Mucosa of descending colon (tissue), 3 donors: ENCODE measurements at regions not wholly inside any gene's neighbourhood (a gene's known extent, or its start where the extent isn't known, plus 50 kb on each side); places are given as distances from the start of the nearest gene placed in this dataset.
"Not testable (repeated sequence)": the region's sequence is repeated elsewhere in the genome, so short reads cannot be mapped to it uniquely, and the experiment has no call there.

ENCODE experiments used
- ATAC-seq: fragments of 200-7000 bp; cut with Tn5 transposase; one replicate; pipeline ENCODE4 v1.9.1; 2020; ENCODE audit warnings: mild to moderate bottlenecking, moderate library complexity
- DNase-seq, 3 donors: peaks; one replicate each; pipeline ENCODE4 v3.0.0-alpha.2; 2020
- H3K36me3 ChIP-seq: fragments of 200-600 bp; one replicate; pipeline ENCODE4 v1.8.0; 2021; ENCODE audit warnings: low read depth, mild to moderate bottlenecking
- H3K4me1 ChIP-seq: fragments of 200-600 bp; one replicate; pipeline ENCODE4 v1.8.0; 2021; ENCODE audit warnings: low read depth, mild to moderate bottlenecking
- H3K4me3 ChIP-seq: fragments of 200-600 bp; one replicate; pipeline ENCODE4 v1.8.0; 2021; ENCODE audit warnings: mild to moderate bottlenecking
- H3K9me3 ChIP-seq: fragments of 200-600 bp; one replicate; pipeline ENCODE4 v1.8.0; 2021; ENCODE audit warnings: mild to moderate bottlenecking
- intact Hi-C, 2 donors: fragments of 100-400 bp; cut with DNase I in 1 of 2; cut with micrococcal nuclease in 1 of 2; formaldehyde crosslinking; loops; one replicate each; pipeline versions ENCODE4 v1.11.0 to v1.11.1; 2022; cut with DNase I, micrococcal nuclease
- TF ChIP-seq, protein P1 (sequence below): fragments of 200-600 bp; IDR thresholded peaks from one replicate; pipeline ENCODE4 v1.8.0; 2022; ENCODE audit warnings: antibody characterized with exemption, mild to moderate bottlenecking
- donor health status: DM: no; HTN: no; CAD: no; lungs with moderate emphysema.
- donor health status: DM: no; HTN: no; CAD: no.
- donor health status: DM: no; HTN: yes; CAD: no.

DNA sequence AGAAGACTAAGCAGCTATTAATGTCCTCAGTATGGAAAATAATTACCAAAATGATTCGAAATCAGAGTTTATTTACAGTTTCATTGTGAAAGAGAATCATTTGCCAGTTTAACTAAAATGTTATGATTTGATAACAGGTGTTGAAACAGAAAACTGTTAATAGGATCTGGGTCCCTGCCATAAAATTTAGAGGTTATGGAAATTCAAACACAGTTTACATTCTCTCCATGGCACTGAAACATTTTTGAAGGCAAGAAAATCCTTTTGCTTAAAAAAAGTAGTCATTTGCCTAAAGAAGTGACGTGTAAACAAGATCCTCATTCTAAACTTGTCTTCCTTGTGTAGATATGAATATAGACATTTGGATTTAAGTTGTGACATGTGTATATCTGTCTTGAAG lies 743.8 kb downstream of the SLC4A3 start:
- intact Hi-C loops: no loop called here
- no peaks in the 10 kb centered on the region for H3K9me3 ChIP-seq
- no peak for ATAC-seq
- no peaks in the 10 kb centered on the region for H3K36me3 ChIP-seq
- no peak for DNase-seq
- H3K4me1 ChIP-seq: no peaks in the 10 kb centered on the region
- no peak overlapping the region for H3K4me3 ChIP-seq
- TF ChIP-seq, protein P1, sequence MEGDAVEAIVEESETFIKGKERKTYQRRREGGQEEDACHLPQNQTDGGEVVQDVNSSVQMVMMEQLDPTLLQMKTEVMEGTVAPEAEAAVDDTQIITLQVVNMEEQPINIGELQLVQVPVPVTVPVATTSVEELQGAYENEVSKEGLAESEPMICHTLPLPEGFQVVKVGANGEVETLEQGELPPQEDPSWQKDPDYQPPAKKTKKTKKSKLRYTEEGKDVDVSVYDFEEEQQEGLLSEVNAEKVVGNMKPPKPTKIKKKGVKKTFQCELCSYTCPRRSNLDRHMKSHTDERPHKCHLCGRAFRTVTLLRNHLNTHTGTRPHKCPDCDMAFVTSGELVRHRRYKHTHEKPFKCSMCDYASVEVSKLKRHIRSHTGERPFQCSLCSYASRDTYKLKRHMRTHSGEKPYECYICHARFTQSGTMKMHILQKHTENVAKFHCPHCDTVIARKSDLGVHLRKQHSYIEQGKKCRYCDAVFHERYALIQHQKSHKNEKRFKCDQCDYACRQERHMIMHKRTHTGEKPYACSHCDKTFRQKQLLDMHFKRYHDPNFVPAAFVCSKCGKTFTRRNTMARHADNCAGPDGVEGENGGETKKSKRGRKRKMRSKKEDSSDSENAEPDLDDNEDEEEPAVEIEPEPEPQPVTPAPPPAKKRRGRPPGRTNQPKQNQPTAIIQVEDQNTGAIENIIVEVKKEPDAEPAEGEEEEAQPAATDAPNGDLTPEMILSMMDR: no peak

DNA sequence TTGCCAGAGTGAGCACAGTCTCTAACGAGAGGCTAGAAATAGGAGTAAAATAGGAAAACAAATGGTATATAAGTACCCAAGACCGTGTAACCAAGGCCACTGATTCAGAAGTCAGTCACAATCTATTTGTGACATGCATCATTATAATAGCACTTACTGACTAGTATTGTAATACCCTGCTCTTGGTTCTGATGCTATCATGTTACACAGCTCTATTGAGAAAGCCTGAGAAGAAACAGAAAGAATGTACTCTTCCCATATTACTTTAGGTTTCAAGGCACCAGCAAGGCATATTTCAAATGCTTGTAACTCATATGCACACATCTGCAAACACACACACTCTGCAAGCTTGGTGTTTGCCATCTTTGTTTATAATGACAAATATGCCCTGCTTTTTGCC lies 746.4 kb downstream of the SLC4A3 start:
- Histone ChIP-seq H3K36me3 (no peaks in the 10 kb centered on the region), H3K9me3 (no peaks in the 10 kb centered on the region), H3K4me3 (no peak overlapping the region), H3K4me1 (no peaks in the 10 kb centered on the region)
- DNase-seq (no peak), ATAC-seq (no peak)
- TF ChIP-seq, protein P1: no peak
- intact Hi-C loops: no loop called here

DNA sequence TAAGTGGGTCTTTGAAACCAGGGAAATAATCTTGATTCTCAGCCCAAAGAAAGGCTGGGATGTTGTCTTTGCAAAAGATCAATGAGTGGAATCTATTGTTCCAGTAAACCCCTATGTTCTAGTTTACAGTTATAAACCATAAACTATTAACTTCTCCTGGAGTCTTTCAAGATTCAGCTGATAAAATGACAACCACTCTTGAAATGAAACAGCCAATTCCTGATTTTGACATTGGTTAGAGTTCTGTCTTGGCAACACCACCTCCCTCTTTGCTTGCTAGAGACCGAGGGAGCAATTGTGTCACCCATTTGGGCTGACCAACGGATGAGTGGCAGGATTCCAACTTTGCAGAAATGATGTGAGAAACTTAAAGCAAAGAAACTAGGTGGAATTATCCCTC lies 746.9 kb downstream of the SLC4A3 start:
- no peak for ATAC-seq
- Histone ChIP-seq H3K4me1 (no peaks in the 10 kb centered on the region), H3K4me3 (no peak overlapping the region), H3K36me3 (no peaks in the 10 kb centered on the region), H3K9me3 (no peaks in the 10 kb centered on the region)
- intact Hi-C loops: no loop called here
- TF ChIP-seq, protein P1: no peak
- DNase-seq: no peak

DNA sequence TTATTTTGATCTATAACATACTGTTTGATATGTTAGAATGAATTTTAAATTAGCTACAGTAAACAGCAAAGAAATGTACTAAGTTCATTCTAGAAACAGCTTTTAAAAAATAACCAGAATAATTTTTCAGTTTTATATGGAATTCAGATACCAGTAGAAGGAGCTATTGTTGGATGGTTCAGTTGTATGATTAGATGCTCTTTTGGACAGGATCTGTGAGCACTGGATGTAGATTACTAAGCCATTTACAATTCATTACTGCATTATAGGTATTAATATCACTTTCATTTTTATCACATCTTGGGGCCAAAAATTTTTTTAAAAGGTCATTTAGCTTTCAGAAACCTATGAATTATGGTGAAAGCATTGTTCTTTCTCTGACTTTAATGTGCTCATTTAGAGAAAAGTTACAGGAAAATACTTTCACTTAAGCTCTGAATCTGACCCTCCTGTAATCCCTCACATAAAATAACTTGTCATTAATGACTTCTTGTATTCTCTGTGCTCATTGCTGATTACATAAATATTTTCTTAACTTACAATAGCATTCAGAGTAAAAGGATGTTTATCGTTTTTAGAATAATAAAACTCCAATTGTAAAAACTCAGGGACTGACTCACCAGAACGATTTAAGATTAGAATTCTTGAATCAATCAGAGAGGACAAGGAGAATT lies 750.2 kb downstream of the SLC4A3 start:
- intact Hi-C loops: no loop called here
- peaks cover 7% of the 10 kb centered on the region for H3K9me3 ChIP-seq
- no peaks in the 10 kb centered on the region for H3K36me3 ChIP-seq
- no peak overlapping the region for H3K4me3 ChIP-seq
- no peaks in the 10 kb centered on the region for H3K4me1 ChIP-seq
- DNase-seq (no peak), ATAC-seq (no peak)
- TF ChIP-seq, protein P1: no peak

DNA sequence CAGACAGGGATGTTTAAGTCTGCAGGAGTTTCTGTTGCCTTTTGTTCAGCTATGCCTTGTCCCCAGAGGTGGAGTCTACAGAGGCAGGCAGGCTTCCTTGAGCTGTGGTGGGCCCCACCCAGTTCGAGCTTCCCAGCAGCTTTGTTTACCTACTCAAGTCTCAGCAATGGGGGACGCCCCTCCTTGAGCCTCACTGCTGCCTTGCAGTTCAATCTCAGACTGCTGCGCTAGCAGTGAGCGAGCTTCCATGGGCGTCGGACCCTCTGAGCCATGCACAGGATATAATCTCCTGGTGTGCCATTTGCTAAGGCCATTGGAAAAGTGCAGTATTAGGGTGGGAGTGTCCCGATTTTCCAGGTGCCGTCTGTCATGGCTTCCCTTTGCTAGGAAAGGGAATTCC lies 760.3 kb downstream of the SLC4A3 start:
- DNase-seq, H3K36me3 ChIP-seq, intact Hi-C loops, ATAC-seq, H3K9me3 ChIP-seq, H3K4me1 ChIP-seq, H3K4me3 ChIP-seq: not testable (repeated sequence)

DNA sequence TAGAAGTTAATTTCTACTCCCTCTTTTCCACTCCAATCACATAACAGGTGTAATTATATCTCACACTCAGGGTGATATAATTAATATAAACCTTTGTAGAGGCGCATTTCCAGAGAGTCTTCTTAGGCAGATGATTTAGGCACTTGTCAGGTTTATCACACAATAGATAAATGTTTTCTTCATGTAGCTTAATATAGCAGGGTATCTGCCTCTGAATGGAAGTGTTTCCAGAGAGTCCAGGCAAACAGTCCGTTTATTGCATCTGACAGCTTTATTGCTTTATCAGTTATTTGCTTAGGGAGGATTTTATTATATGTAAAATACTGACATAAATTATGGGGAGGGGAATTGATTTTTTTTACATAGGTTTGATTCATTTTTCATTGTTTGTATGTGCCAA lies 766.3 kb downstream of the SLC4A3 start:
- intact Hi-C loops: no loop called here
- ATAC-seq (peak; percentile 46), DNase-seq (no peak)
- H3K4me1 ChIP-seq: no peaks in the 10 kb centered on the region
- H3K9me3 ChIP-seq: no peaks in the 10 kb centered on the region
- H3K36me3 ChIP-seq: no peaks in the 10 kb centered on the region
- TF ChIP-seq, protein P1: no peak
- H3K4me3 ChIP-seq: no peak overlapping the region
